ENCODE measurements at regions not wholly inside any gene's neighbourhood (a gene's known extent, or its start where the extent isn't known, plus 50 kb on each side); places are given as distances from the start of the nearest gene placed in this dataset.

- intact Hi-C loops (cut with micrococcal nuclease; ENCODE audit: unreplicated experiment), result no loop called here
- Histone ChIP-seq H4K20me1 (ENCODE audit: insufficient read depth, low read length) (no peaks in the 10 kb centered on the region), H3K4me1 (ENCODE audit: insufficient read depth, low read length, poor library complexity, severe bottlenecking) (no peaks in the 10 kb centered on the region), H3K36me3 (ENCODE audit: insufficient read depth, low read length) (no peaks in the 10 kb centered on the region), H3K9me2 (ENCODE audit: insufficient read depth, low read length) (no peaks in the 10 kb centered on the region), H3K79me2 (ENCODE audit: insufficient read depth, low read depth, low read length) (no peaks in the 10 kb centered on the region), H3K4me3 (ENCODE audit: low read depth, low read length, poor library complexity, severe bottlenecking) (no peak overlapping the region), H2AFZ (ENCODE audit: low read length) (no peak overlapping the region), H3K27ac (ENCODE audit: low read depth, low read length, poor library complexity, severe bottlenecking) (no peak overlapping the region), H3K4me2 (ENCODE audit: low read length) (no peak overlapping the region), H3K9me3 (ENCODE audit: low read length) (no peaks in the 10 kb centered on the region)
- ChIA-PET POLR2A (no interaction called here), CTCF (ENCODE audit: unreplicated experiment) (no interaction called here)
- no TSS peak for BruUV-seq (replicated peaks)
- no peak for DNase-seq (ENCODE audit: low spot score)
- TF ChIP-seq CTCF (conservative IDR thresholded peaks at IDR 0.05; ENCODE audit: low read length), result no peak
- TF ChIP-seq EZH2phosphoT487 (IDR thresholded peaks at IDR 0.05; ENCODE audit: borderline replicate concordance, low read depth, low read length), result no peak
Measured at GRCh38 chr15:31162721-31163510, 61.4 kb upstream of the TRPM1 start.

DNA sequence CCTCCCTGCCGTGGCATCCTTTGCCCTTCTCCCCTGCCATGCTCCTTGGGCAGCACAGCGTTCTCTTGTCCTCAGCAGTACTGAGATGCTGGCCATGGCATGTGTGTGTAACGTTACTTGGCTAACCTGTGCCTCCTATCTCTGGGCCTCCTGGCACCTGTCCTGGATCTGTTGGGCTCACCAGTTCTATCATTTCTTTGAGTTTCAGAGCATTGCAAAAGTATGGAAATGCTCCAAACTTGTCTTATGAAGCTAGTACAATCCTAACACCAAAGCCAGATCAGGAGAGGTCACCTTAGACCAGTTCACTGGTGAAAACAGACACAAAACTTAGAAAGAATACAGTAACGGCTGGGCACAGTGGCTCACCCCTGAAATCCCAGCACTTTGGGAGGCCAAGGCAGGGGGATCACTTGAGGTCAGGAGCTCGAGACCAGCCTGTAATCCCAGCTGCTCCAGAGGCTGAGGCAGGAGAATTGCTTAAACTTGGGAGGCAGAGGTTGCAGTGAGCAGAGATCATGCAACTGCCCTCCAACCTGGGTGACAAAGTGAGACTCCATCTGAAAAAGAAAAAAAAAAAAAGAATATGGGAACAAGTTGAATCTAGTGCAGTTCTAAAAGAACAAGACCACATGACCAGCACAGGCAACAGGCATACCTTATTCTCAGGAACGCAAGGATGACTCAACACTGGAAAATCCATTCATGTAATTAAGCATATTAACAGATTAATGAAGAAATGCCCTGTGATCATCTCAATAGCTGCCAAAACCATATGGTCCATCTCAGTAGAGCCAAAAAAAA lies 62.4 kb upstream of the TRPM1 start:
- H3K4me1 ChIP-seq (ENCODE audit: insufficient read depth, low read length, poor library complexity, severe bottlenecking), result no peaks in the 10 kb centered on the region
- POLR2A ChIA-PET, result no interaction called here
- H3K27ac ChIP-seq (ENCODE audit: low read depth, low read length, poor library complexity, severe bottlenecking), result no peak overlapping the region
- H4K20me1 ChIP-seq (ENCODE audit: insufficient read depth, low read length), result no peaks in the 10 kb centered on the region
- BruUV-seq (replicated peaks), result no TSS peak
- H2AFZ ChIP-seq (ENCODE audit: low read length), result no peak overlapping the region
- H3K9me2 ChIP-seq (ENCODE audit: insufficient read depth, low read length), result no peaks in the 10 kb centered on the region
- no peaks in the 10 kb centered on the region for H3K36me3 ChIP-seq (ENCODE audit: insufficient read depth, low read length)
- H3K4me2 ChIP-seq (ENCODE audit: low read length), result no peak overlapping the region
- H3K79me2 ChIP-seq (ENCODE audit: insufficient read depth, low read depth, low read length), result no peaks in the 10 kb centered on the region
- intact Hi-C loops (cut with micrococcal nuclease; ENCODE audit: unreplicated experiment), result no loop called here
- no peaks in the 10 kb centered on the region for H3K9me3 ChIP-seq (ENCODE audit: low read length)
- no peak for DNase-seq (ENCODE audit: low spot score)
- H3K4me3 ChIP-seq (ENCODE audit: low read depth, low read length, poor library complexity, severe bottlenecking), result no peak overlapping the region
- CTCF ChIA-PET (ENCODE audit: unreplicated experiment), result no interaction called here
- no peak for TF ChIP-seq CTCF (conservative IDR thresholded peaks at IDR 0.05; ENCODE audit: low read length)
- TF ChIP-seq EZH2phosphoT487 (IDR thresholded peaks at IDR 0.05; ENCODE audit: borderline replicate concordance, low read depth, low read length), result no peak

- Histone ChIP-seq H3K79me2 (ENCODE audit: insufficient read depth, low read depth, low read length) (no peaks in the 10 kb centered on the region), H3K9me3 (ENCODE audit: low read length) (no peaks in the 10 kb centered on the region), H3K4me3 (ENCODE audit: low read depth, low read length, poor library complexity, severe bottlenecking) (no peak overlapping the region), H3K9me2 (ENCODE audit: insufficient read depth, low read length) (no peaks in the 10 kb centered on the region), H3K36me3 (ENCODE audit: insufficient read depth, low read length) (no peaks in the 10 kb centered on the region), H2AFZ (ENCODE audit: low read length) (no peak overlapping the region), H3K4me2 (ENCODE audit: low read length) (no peak overlapping the region), H3K4me1 (ENCODE audit: insufficient read depth, low read length, poor library complexity, severe bottlenecking) (no peaks in the 10 kb centered on the region), H3K27ac (ENCODE audit: low read depth, low read length, poor library complexity, severe bottlenecking) (no peak overlapping the region), H4K20me1 (ENCODE audit: insufficient read depth, low read length) (no peaks in the 10 kb centered on the region)
- ChIA-PET POLR2A (no interaction called here), CTCF (ENCODE audit: unreplicated experiment) (no interaction called here)
- TF ChIP-seq EZH2phosphoT487 (IDR thresholded peaks at IDR 0.05; ENCODE audit: borderline replicate concordance, low read depth, low read length) (no peak), CTCF (conservative IDR thresholded peaks at IDR 0.05; ENCODE audit: low read length) (no peak)
- no TSS peak for BruUV-seq (replicated peaks)
- intact Hi-C loops (cut with micrococcal nuclease; ENCODE audit: unreplicated experiment), result no loop called here
- no peak for DNase-seq (ENCODE audit: low spot score)
Measured at GRCh38 chr15:31164573-31164912, 63.0 kb upstream of the TRPM1 start.

Data from OCI-LY7 (cell line).